Suppressor macrophage (primary cell): ENCODE measurements at regions not wholly inside any gene's neighbourhood (a gene's known extent, or its start where the extent isn't known, plus 50 kb on each side); places are given as distances from the start of the nearest gene placed in this dataset.
"Not testable (repeated sequence)": the region's sequence is repeated elsewhere in the genome, so short reads cannot be mapped to it uniquely, and the experiment has no call there.

ENCODE experiments used
- DNase-seq, 4 experiments: peaks; one replicate each; pipeline ENCODE4 v3.0.0-alpha.2; 2020 to 2022

- no peak for DNase-seq
These were observed 329.2 kb upstream of the CCNH start for GRCh38 chr5:87741881-87742280.

- no peak for DNase-seq
These were observed 323.2 kb upstream of the CCNH start for GRCh38 chr5:87735923-87736322.

GRCh38 chr5:87733897-87734296, 321.2 kb upstream of the CCNH start:
- DNase-seq, result no peak

GRCh38 chr5:87732875-87733768, 320.4 kb upstream of the CCNH start:
- DNase-seq, result no peak

GRCh38 chr5:87729781-87730180, 317.1 kb upstream of the CCNH start:
- DNase-seq, result no peak

GRCh38 chr5:87722286-87722685, 309.6 kb upstream of the CCNH start:
- DNase-seq, result no peak

GRCh38 chr5:87718224-87718925, 305.6 kb upstream of the CCNH start:
- not testable (repeated sequence) for DNase-seq

GRCh38 chr5:87717761-87718160, 305.0 kb upstream of the CCNH start:
- no peak for DNase-seq

GRCh38 chr5:87705876-87706275, 293.1 kb upstream of the CCNH start:
- DNase-seq, result no peak

- DNase-seq, result no peak
These were observed 274.2 kb upstream of the CCNH start for GRCh38 chr5:87686975-87687374.

GRCh38 chr5:87686018-87686417, 273.3 kb upstream of the CCNH start:
- no peak for DNase-seq

GRCh38 chr5:87674235-87674634, 261.5 kb upstream of the CCNH start:
- DNase-seq, result no peak

- no peak for DNase-seq
These were observed 258.4 kb upstream of the CCNH start for GRCh38 chr5:87671146-87671545.

GRCh38 chr5:87665166-87665565, 252.4 kb upstream of the CCNH start:
- no peak for DNase-seq

- no peak for DNase-seq
These were observed 249.2 kb upstream of the CCNH start for GRCh38 chr5:87661784-87662566.

- DNase-seq, result no peak
These were observed 240.5 kb upstream of the CCNH start for GRCh38 chr5:87653242-87653641.

- DNase-seq, result no peak
These were observed 237.6 kb upstream of the CCNH start for GRCh38 chr5:87650284-87650683.

- no peak for DNase-seq
These were observed 236.7 kb upstream of the CCNH start for GRCh38 chr5:87649455-87649854.

- no peak for DNase-seq
These were observed 232.5 kb upstream of the CCNH start for GRCh38 chr5:87645224-87645623.

- no peak for DNase-seq
These were observed 228.2 kb upstream of the CCNH start for GRCh38 chr5:87640902-87641301.

- DNase-seq, result no peak
These were observed 214.6 kb upstream of the CCNH start for GRCh38 chr5:87627363-87627762.

- DNase-seq, result no peak
These were observed 195.7 kb upstream of the CCNH start for GRCh38 chr5:87608385-87608784.

- DNase-seq, result no peak
These were observed 192.9 kb upstream of the CCNH start for GRCh38 chr5:87605663-87606062.
